Lower leg skin (tissue), 4 donors: ENCODE measurements at regions not wholly inside any gene's neighbourhood (a gene's known extent, or its start where the extent isn't known, plus 50 kb on each side); places are given as distances from the start of the nearest gene placed in this dataset.

Source experiments
- DNase-seq, 2 donors: peaks; one replicate each; pipeline ENCODE4 v3.0.0-alpha.2; 2019; ENCODE audit warnings: low spot score in 2 of 2
- H3K4me3 ChIP-seq: fragments of 200-600 bp; sonication (generic); 2 replicates; pipeline ENCODE4 v1.5.1; 2017; ENCODE audit warnings: mild to moderate bottlenecking, low read depth; ENCODE audit not compliant: poor library complexity, severe bottlenecking
- POLR2A ChIP-seq, 2 donors: fragments of 450-650 bp; IDR thresholded peaks; one replicate each; pipeline ENCODE4 v1.6.1; 2016 to 2017; ENCODE audit warnings: antibody characterized with exemption in 2 of 2, mild to moderate bottlenecking in 1 of 2, moderate library complexity in 1 of 2
- WGBS, 2 donors: methylation state at CpG; one replicate each; pipeline ENCODE4 v1.1.5; 2018; 5-methylcytosine and 5-hydroxymethylcytosine counted together
- intact Hi-C: fragments of 100-400 bp; cut with DNase I; formaldehyde crosslinking; loops from one replicate; pipeline ENCODE4 v1.15.0; 2023; ENCODE audit warnings: low total_unique reads
- TF ChIP-seq, protein P1 (sequence below), 3 donors: fragments of 450-650 bp; IDR thresholded peaks; one replicate each; pipeline ENCODE4 v1.5.1; 2016; ENCODE audit warnings: antibody characterized with exemption in 3 of 3, mild to moderate bottlenecking in 3 of 3, moderate library complexity in 2 of 3

DNA sequence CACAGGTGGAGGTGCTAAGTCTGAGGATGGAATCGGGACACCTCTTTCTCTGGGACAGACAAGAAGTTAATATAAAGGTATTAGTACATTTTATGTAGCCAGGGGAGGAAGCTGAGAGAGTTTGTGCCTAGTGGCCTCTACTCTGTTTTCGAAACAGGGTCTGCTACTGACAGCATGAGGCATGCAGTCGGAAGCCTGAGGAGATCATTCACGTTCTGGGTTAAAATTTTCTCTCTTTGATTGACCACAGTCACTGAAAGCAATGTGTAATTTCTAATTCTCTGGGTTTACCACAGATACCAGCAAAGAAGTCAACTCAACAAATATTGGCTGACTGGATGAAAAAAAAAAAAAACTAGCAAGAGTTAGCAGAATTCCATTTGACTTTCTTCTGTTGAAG is 53.3 kb upstream of the KCTD7 start:
- TF ChIP-seq, protein P1, sequence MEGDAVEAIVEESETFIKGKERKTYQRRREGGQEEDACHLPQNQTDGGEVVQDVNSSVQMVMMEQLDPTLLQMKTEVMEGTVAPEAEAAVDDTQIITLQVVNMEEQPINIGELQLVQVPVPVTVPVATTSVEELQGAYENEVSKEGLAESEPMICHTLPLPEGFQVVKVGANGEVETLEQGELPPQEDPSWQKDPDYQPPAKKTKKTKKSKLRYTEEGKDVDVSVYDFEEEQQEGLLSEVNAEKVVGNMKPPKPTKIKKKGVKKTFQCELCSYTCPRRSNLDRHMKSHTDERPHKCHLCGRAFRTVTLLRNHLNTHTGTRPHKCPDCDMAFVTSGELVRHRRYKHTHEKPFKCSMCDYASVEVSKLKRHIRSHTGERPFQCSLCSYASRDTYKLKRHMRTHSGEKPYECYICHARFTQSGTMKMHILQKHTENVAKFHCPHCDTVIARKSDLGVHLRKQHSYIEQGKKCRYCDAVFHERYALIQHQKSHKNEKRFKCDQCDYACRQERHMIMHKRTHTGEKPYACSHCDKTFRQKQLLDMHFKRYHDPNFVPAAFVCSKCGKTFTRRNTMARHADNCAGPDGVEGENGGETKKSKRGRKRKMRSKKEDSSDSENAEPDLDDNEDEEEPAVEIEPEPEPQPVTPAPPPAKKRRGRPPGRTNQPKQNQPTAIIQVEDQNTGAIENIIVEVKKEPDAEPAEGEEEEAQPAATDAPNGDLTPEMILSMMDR (IDR thresholded peaks at IDR 0.05) = no peak
- TF ChIP-seq POLR2A (IDR thresholded peaks at IDR 0.05) = no peak
- no peak overlapping the region for H3K4me3 ChIP-seq
- DNase-seq = no peak
- intact Hi-C loops = no loop called here
- 88% methylated on average over 4 of the region's 4 CpGs for WGBS, 2 donors

DNA sequence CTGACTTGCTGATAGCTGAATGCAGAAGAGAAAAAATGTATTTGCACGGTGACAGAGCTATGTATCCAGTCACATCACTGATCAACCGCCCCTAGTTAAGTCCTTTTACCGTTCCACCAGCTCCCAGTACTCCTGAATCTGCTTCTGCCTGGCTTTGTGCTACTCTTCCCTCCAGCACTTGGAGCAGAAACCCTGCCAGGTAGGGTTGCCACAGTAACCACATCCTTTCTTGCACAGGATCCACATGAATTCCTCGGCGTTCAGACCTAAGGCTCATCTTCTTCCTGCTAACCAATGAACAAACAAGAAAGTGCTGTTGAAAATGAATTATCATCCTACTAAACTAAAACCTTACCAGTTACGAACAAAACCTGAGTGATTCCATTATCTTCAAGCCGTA is 52.0 kb upstream of the KCTD7 start:
- DNase-seq = no peak
- intact Hi-C loops = no loop called here
- no peak overlapping the region for H3K4me3 ChIP-seq
- WGBS, 2 donors = 76 to 77% methylated on average over 7 of the region's 7 CpGs
- TF ChIP-seq, protein P1 (IDR thresholded peaks at IDR 0.05) = no peak
- no peak for TF ChIP-seq POLR2A (IDR thresholded peaks at IDR 0.05)
